Islet of Langerhans (tissue), 1 donor: ENCODE measurements at regions not wholly inside any gene's neighbourhood (a gene's known extent, or its start where the extent isn't known, plus 50 kb on each side); places are given as distances from the start of the nearest gene placed in this dataset.
A peak's percentile ranks its signal among the peaks of the same experiment; 100 is the strongest.

Source experiments
- FAIRE-seq: peaks from one replicate; lab custom pipeline; 2011; peaks lifted over from hg19 to GRCh38; lab: Jason Lieb, UNC

- FAIRE-seq, result no peak
These were observed 373.0 kb downstream of the HDGFL1 start for GRCh38 chr6:22942403-22942802.

GRCh38 chr6:22943327-22943726 lies 374.0 kb downstream of the HDGFL1 start:
- FAIRE-seq, result no peak

- no peak for FAIRE-seq
These were observed 380.6 kb downstream of the HDGFL1 start for GRCh38 chr6:22949967-22950366.

GRCh38 chr6:22952097-22952496 lies 382.7 kb downstream of the HDGFL1 start:
- no peak for FAIRE-seq

- peak; percentile 93 for FAIRE-seq
These were observed 385.5 kb downstream of the HDGFL1 start for GRCh38 chr6:22954749-22955385.

GRCh38 chr6:22956029-22956681 lies 386.8 kb downstream of the HDGFL1 start:
- FAIRE-seq, result peak; percentile 97

- no peak for FAIRE-seq
These were observed 389.3 kb downstream of the HDGFL1 start for GRCh38 chr6:22958677-22959076.

GRCh38 chr6:22959571-22959970 lies 390.2 kb downstream of the HDGFL1 start:
- FAIRE-seq, result no peak

GRCh38 chr6:22964334-22964733 lies 395.0 kb downstream of the HDGFL1 start:
- peak; percentile 64 for FAIRE-seq

GRCh38 chr6:22965889-22966288 lies 396.5 kb downstream of the HDGFL1 start:
- FAIRE-seq, result no peak

- FAIRE-seq, result no peak
These were observed 397.5 kb downstream of the HDGFL1 start for GRCh38 chr6:22966691-22967422.

- no peak for FAIRE-seq
These were observed 400.6 kb downstream of the HDGFL1 start for GRCh38 chr6:22970004-22970403.

- FAIRE-seq, result no peak
These were observed 403.4 kb downstream of the HDGFL1 start for GRCh38 chr6:22972771-22973170.

- FAIRE-seq, result peak; percentile 74
These were observed 405.7 kb downstream of the HDGFL1 start for GRCh38 chr6:22975079-22975478.

- no peak for FAIRE-seq
These were observed 411.1 kb downstream of the HDGFL1 start for GRCh38 chr6:22980446-22980845.

- no peak for FAIRE-seq
These were observed 432.8 kb downstream of the HDGFL1 start for GRCh38 chr6:23002044-23002619.

GRCh38 chr6:23003671-23004467 lies 434.5 kb downstream of the HDGFL1 start:
- FAIRE-seq, result no peak

GRCh38 chr6:23006656-23007055 lies 437.3 kb downstream of the HDGFL1 start:
- FAIRE-seq, result no peak

- FAIRE-seq, result no peak
These were observed 442.2 kb downstream of the HDGFL1 start for GRCh38 chr6:23011615-23012014.

GRCh38 chr6:23013776-23014175 lies 444.4 kb downstream of the HDGFL1 start:
- FAIRE-seq, result no peak

- FAIRE-seq, result no peak
These were observed 447.3 kb downstream of the HDGFL1 start for GRCh38 chr6:23016696-23017095.

- FAIRE-seq, result no peak
These were observed 452.1 kb downstream of the HDGFL1 start for GRCh38 chr6:23021487-23021886.
